NB4 (cell line): ENCODE measurements at regions not wholly inside any gene's neighbourhood (a gene's known extent, or its start where the extent isn't known, plus 50 kb on each side); places are given as distances from the start of the nearest gene placed in this dataset.

ENCODE experiments used
- DNase-seq: peaks from one replicate; pipeline ENCODE4 v3.0.0; 2010; ENCODE audit warnings: low read depth
- H3K4me3 ChIP-seq: one replicate; pipeline ENCODE4 v1.5.1; 2011; ENCODE audit warnings: mild to moderate bottlenecking, low read depth, low read length, moderate library complexity
- MAX ChIP-seq: IDR thresholded peaks from 2 replicates; pipeline ENCODE4 v1.6.1; 2011; ENCODE audit warnings: low read depth, low read length
- MYC ChIP-seq: IDR thresholded peaks from 2 replicates; pipeline ENCODE4 v1.6.1; 2011; ENCODE audit warnings: low read depth, low read length
- POLR2A ChIP-seq: IDR thresholded peaks from 2 replicates; pipeline ENCODE4 v1.6.1; 2011; ENCODE audit warnings: mild to moderate bottlenecking; ENCODE audit not compliant: insufficient read length; ENCODE audit errors: extremely low read depth
- TF ChIP-seq, protein P1 (sequence below): IDR thresholded peaks from one replicate; pipeline ENCODE4 v1.5.1; 2012; ENCODE audit warnings: low read depth, low read length

DNA sequence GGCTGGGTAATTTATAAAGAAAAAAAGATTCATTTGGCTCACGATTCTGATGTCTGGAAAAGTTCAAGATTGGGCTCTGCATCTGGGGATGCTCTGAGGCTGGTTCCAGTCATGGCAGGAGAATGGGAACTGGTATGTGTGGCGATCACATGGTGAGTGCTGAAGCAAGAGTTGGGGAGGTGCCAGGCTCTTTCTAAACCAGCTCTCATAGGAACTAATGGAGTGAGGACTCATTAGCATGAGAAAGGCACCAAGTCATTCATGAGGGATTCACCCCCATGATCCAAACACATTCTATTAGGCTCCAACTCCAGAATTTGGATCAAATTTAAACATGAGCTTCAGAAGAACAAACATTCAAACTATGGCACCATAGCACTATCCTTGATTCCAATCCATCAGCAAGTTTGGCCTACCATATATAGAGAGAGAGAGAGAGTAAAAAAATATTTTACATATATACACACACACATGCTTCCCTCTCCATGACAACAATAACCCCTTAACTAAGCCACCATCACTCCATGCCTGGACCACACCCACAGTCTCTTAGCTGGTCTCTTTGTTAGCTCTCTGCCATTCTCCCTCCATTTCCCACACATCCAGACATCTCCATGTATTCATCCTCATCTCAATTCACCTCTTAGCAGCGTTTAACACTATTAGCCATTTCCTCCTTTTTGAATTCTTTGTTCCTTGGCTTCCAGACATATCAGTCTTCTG is 57.9 kb downstream of the NPY start:
- no peak overlapping the region for H3K4me3 ChIP-seq
- TF ChIP-seq, protein P1, sequence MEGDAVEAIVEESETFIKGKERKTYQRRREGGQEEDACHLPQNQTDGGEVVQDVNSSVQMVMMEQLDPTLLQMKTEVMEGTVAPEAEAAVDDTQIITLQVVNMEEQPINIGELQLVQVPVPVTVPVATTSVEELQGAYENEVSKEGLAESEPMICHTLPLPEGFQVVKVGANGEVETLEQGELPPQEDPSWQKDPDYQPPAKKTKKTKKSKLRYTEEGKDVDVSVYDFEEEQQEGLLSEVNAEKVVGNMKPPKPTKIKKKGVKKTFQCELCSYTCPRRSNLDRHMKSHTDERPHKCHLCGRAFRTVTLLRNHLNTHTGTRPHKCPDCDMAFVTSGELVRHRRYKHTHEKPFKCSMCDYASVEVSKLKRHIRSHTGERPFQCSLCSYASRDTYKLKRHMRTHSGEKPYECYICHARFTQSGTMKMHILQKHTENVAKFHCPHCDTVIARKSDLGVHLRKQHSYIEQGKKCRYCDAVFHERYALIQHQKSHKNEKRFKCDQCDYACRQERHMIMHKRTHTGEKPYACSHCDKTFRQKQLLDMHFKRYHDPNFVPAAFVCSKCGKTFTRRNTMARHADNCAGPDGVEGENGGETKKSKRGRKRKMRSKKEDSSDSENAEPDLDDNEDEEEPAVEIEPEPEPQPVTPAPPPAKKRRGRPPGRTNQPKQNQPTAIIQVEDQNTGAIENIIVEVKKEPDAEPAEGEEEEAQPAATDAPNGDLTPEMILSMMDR, result no peak
- no peak for TF ChIP-seq MYC
- no peak for TF ChIP-seq MAX
- TF ChIP-seq POLR2A, result no peak
- DNase-seq, result no peak

DNA sequence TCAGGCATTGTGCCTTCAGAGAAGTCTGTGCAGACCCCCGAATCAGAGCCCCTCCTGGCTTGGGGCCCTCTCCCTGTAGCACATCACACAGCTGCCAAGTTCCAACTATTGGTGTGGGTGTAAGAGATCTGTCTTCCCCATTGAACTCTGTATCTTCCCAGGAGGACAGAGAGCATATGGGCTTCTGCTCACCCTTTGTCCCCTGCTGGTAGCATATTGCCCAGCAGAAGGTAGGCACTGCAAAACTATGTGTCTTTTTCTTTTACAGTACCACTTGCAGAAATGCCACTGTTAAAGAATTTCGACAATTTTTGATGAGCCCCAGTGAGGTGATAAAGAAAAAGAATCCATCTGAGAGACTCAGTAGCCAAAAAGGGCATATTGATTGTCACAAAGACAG is 59.6 kb downstream of the NPY start:
- no peak for TF ChIP-seq MYC
- TF ChIP-seq, protein P1, result no peak
- TF ChIP-seq MAX, result no peak
- no peak for TF ChIP-seq POLR2A
- no peak overlapping the region for H3K4me3 ChIP-seq
- DNase-seq, result no peak

GRCh38 chr7:24346129-24346528 is 62.1 kb downstream of the NPY start:
- H3K4me3 ChIP-seq, result no peak overlapping the region
- TF ChIP-seq, protein P1, result no peak
- TF ChIP-seq MYC, result no peak
- TF ChIP-seq POLR2A, result no peak
- no peak for TF ChIP-seq MAX

GRCh38 chr7:24346716-24347115 is 62.7 kb downstream of the NPY start:
- DNase-seq, result no peak
- TF ChIP-seq POLR2A (no peak), MAX (no peak), MYC (no peak)
- TF ChIP-seq, protein P1, result no peak
- H3K4me3 ChIP-seq, result no peak overlapping the region

More at GRCh38 chr7:24346129-24346528, 62.1 kb downstream of the NPY start:
- DNase-seq, result no peak

DNA sequence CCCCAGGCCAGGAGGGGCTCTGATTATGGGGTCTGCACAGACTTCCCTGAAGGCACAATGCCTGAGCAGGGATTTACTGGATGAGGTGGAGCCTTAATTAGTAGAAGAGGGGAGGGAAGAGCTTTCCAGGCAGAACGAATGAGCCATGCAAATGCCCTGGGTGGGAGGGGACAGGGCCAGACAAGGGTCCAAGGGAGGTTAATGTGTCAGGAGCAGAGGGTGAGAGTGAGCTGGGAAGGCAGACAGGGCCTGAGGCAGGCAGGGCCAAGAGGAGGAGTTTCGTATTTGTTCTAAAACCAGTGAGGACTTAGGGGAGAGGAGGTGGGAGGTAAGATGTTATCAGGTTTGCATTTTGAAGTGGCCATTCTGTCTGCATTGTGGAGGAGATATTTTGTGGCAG is 65.3 kb downstream of the NPY start:
- H3K4me3 ChIP-seq, result no peak overlapping the region
- TF ChIP-seq, protein P1, result no peak
- no peak for TF ChIP-seq MAX
- no peak for TF ChIP-seq POLR2A
- no peak for TF ChIP-seq MYC
- DNase-seq, result no peak

DNA sequence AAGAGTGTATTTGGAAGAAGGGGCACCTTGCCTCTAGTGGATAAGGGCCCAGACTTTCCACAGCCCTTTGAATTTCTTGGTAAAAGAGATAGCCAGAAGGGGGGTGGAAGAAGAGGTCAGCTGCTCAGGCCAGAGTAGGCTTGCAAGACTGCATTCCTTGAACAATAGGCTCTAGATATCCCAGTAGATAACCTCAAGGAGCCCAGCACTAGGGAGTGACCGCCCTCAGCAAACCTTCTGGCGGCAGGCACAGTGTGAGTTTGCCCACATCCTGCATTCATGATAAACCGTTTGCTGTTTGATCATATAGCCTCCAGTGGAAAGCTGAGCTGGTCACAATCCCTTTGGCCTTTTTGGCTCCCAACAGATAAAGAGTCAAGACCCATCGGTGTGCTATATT is 70.5 kb downstream of the NPY start:
- DNase-seq, result no peak
- no peak for TF ChIP-seq MAX
- no peak for TF ChIP-seq MYC
- no peak for TF ChIP-seq POLR2A
- TF ChIP-seq, protein P1, result no peak
- H3K4me3 ChIP-seq, result no peak overlapping the region
